Prostate gland (tissue), 2 donors: ENCODE measurements at regions not wholly inside any gene's neighbourhood (a gene's known extent, or its start where the extent isn't known, plus 50 kb on each side); places are given as distances from the start of the nearest gene placed in this dataset.

ENCODE experiments used
- CTCF ChIP-seq, 4 experiments: fragments of 200-600 bp in 2 of 4; fragments of 450-650 bp in 2 of 4; sonication (generic) in 2 of 4; IDR thresholded peaks; 1 replicate in 3 of 4; 2 replicates in 1 of 4; pipeline ENCODE4 v1.5.1; 2016 to 2019; ENCODE audit warnings: antibody characterized with exemption in 4 of 4, mild to moderate bottlenecking in 2 of 4, moderate library complexity in 2 of 4
- POLR2A ChIP-seq: fragments of 450-650 bp; IDR thresholded peaks from one replicate; pipeline ENCODE4 v1.6.1; 2016; ENCODE audit warnings: antibody characterized with exemption, mild to moderate bottlenecking
- POLR2AphosphoS5 ChIP-seq: sonication (generic); formaldehyde crosslinking; IDR thresholded peaks from one replicate; pipeline ENCODE4 v1.6.1; 2017; ENCODE audit warnings: antibody characterized with exemption

DNA sequence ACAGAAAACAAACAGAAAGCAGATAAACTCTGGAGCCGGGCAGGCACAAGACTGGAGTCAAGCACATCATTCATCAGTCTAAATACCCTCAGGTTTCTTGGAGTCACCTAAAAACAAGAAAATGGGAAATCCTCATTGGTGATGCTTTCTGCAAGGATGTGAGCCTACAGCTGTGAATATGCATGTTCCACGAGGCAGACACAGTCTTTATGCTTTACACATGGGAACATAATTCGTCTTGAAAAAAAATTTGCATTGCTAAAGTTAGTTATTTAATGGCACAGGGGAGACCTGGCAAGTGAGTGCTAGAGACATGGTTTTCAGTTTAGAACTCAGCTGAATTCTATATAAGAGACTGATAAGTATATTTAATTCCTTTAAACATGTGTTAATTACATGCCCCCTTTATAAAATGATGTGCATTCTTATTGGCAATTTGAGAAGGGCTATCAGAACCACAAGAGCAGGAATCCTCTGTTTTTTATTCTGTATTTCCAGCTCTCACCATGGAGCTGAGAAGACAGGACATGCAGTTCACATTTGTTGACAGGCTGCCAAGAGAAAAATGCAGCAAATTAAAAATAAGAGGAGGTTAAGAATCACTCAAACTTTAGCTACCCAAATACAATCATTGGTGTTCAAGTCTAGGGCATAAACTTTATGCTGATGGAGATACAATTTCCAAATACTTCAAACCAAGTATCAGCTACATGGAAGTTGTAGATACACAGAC is 438.0 kb upstream of the MPDZ start:
- TF ChIP-seq POLR2AphosphoS5 (no peak), CTCF (IDR thresholded peaks at IDR 0.05) (no peak), POLR2A (no peak)
